Activated T-cell treated with anti-CD3 and anti-CD28 coated beads, Interleukin-2, amount 50 U/mL, for 24 hours (primary cell): ENCODE measurements at regions not wholly inside any gene's neighbourhood (a gene's known extent, or its start where the extent isn't known, plus 50 kb on each side); places are given as distances from the start of the nearest gene placed in this dataset.
"Not testable (repeated sequence)": the region's sequence is repeated elsewhere in the genome, so short reads cannot be mapped to it uniquely, and the experiment has no call there.

Experiments used
- DNase-seq: peaks from one replicate; pipeline ENCODE4 v3.0.0-alpha.2; 2020
- H3K27ac Mint-ChIP-seq: 2 replicates; pipeline ENCODE4 v1.8.0; 2020; ENCODE audit warnings: mild to moderate bottlenecking, mixed read lengths
- H3K27me3 Mint-ChIP-seq: 2 replicates; pipeline ENCODE4 v1.8.0; 2020; ENCODE audit warnings: mixed read lengths
- H3K36me3 Mint-ChIP-seq: 2 replicates; pipeline ENCODE4 v1.8.0; 2020; ENCODE audit warnings: low read depth, mixed read lengths
- H3K4me1 Mint-ChIP-seq: 2 replicates; pipeline ENCODE4 v1.8.0; 2020; ENCODE audit warnings: low read depth, mixed read lengths
- H3K4me3 Mint-ChIP-seq: 2 replicates; pipeline ENCODE4 v1.8.0; 2020; ENCODE audit warnings: mild to moderate bottlenecking, moderate library complexity, mixed read lengths
- H3K9me3 Mint-ChIP-seq: 2 replicates; pipeline ENCODE4 v1.8.0; 2020; ENCODE audit warnings: mixed read lengths

DNA sequence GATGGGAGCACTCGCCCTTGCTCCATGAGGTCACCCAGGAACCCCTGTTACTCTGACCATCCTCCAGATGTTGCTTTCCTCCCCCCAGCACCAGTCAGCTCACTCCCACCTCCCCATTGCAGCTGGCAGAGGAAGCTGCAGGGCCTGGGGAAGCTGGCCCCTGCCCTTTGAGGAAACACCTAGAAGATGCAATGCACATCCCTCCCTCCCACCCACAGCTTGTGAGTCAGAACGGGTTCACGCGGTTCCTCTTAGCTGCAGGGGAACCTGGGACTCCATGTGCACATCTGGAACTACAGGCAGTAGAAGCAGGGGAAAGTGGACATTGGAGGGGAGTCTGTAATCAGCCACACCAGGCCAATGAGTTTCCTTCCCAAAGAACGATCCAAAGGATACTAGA is 96.9 kb downstream of the KATNIP start:
- Mint-ChIP-seq H3K9me3 (no peaks in the 10 kb centered on the region), H3K4me3 (no peak overlapping the region), H3K27me3 (no peaks in the 10 kb centered on the region), H3K4me1 (no peaks in the 10 kb centered on the region), H3K27ac (no peak overlapping the region), H3K36me3 (peaks cover 15% of the 10 kb centered on the region)
- no peak for DNase-seq

DNA sequence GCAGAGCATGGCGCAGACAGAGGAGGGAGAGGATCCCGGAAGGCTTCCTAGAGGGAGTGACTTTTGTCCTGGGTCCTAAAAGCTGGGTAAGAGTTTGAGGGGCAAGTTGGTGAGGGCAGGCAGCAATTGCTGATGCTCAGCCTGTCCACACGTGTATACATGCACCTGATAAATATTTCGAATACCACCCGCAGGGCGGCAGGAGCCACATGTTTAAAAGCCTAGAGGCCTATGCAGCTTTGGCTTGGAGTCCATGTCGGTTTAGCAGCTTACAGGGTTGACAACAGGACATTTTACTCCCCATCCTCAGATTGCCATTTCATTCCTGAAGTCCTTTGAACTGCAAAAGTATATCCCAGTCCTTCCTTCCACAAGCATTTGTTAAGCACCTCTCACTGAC is 99.1 kb downstream of the KATNIP start:
- H3K9me3 Mint-ChIP-seq: no peaks in the 10 kb centered on the region
- no peak overlapping the region for H3K27ac Mint-ChIP-seq
- H3K4me3 Mint-ChIP-seq: no peak overlapping the region
- no peak for DNase-seq
- no peaks in the 10 kb centered on the region for H3K27me3 Mint-ChIP-seq
- H3K4me1 Mint-ChIP-seq: no peaks in the 10 kb centered on the region
- peaks cover 11% of the 10 kb centered on the region for H3K36me3 Mint-ChIP-seq

DNA sequence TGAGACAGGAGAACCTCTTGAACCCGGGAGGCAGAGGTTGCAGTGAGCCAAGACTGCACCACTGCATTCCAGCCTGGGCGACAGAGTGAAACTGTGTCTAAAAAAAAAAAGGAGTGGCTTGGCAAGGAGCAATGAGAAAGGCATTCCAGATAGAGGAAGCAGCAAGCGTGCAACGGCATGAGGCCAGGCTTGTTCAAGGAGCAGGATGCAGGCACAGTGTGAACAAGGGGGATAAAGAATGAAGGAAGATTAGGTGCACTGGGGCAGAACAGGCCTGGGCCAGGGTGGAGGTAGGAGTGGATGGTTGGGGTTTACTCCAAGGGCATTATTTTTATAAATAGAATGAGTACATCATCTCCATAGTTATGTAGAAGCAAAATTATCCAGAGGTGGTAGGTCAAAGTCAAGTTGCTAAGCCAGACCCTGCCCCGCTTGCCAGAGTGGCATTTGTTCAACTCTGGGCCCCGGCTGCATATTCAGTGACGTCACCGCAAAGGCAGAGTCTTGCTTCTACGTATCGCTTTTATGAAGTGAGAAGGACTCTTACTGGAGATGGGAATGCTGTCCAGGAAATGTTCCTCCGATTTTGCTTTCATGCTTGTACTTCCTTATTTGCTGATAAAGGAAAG is 100.2 kb downstream of the KATNIP start:
- no peak for DNase-seq
- no peaks in the 10 kb centered on the region for H3K4me1 Mint-ChIP-seq
- H3K36me3 Mint-ChIP-seq: peaks cover 18% of the 10 kb centered on the region
- H3K27me3 Mint-ChIP-seq: no peaks in the 10 kb centered on the region
- H3K9me3 Mint-ChIP-seq: no peaks in the 10 kb centered on the region
- H3K4me3 Mint-ChIP-seq: no peak overlapping the region
- no peak overlapping the region for H3K27ac Mint-ChIP-seq

DNA sequence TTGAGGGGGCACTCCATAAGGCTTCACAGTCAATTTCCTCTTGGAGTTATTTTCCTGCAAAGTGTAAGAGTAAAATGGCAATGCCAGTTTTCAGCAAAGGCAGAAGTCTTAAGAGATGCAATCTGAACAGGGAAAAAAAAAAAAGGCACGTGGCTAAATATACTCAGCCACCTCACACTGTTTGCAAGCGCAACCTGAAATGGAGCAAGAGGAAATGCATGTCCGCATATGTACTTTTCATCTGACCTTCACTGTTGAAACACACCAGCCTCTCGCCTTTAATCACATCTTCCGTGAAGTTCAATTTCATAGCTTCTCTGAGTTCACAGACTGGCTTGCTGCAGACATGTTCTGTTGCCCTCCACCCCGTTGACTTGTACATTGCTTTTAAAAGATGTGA is 101.4 kb downstream of the KATNIP start:
- H3K9me3 Mint-ChIP-seq: no peaks in the 10 kb centered on the region
- no peak for DNase-seq
- H3K27ac Mint-ChIP-seq: no peak overlapping the region
- peaks cover 27% of the 10 kb centered on the region for H3K36me3 Mint-ChIP-seq
- H3K4me1 Mint-ChIP-seq: no peaks in the 10 kb centered on the region
- no peaks in the 10 kb centered on the region for H3K27me3 Mint-ChIP-seq
- no peak overlapping the region for H3K4me3 Mint-ChIP-seq

DNA sequence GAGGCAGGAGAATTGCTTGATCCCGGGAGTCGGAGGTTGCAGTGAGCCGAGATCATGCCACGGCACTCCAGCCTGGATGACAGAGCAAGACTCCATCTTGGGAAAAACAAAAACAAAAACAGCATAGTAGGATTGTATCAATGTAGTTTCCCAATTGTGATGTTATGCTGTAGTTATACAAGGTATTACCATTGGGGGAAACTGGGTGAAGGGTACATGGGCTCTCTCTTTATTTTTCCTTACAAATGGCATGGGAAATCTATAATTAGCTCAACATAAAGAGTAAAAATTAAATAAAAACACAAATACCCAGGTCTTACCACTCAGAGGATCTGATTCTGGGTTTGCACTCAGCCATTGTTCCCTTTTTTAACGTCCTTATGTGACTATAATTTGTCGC is 107.9 kb downstream of the KATNIP start:
- Mint-ChIP-seq H3K36me3 (peaks cover 25% of the 10 kb centered on the region), H3K4me1 (no peaks in the 10 kb centered on the region), H3K4me3 (no peak overlapping the region), H3K27me3 (no peaks in the 10 kb centered on the region), H3K9me3 (no peaks in the 10 kb centered on the region), H3K27ac (no peak overlapping the region)
- DNase-seq: no peak

DNA sequence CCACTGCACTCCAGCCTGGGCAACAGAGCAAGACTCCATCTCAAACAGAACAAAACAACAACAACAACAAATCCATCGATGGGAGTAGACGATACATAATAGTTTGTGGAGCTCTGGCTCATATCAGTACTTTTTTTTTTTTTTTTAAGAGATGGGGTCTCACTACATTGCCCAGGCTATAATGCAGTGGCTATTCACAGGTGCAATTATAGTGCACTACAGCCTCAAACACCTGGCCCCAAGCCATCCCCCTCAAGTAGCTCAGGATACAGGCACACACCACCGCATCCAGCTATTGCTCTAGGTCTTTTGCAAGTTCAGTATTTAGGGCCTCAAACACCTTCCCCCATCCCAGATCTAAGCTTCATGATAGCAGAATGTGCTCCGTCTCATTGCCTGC is 110.6 kb downstream of the KATNIP start:
- H3K36me3 Mint-ChIP-seq: peaks cover 19% of the 10 kb centered on the region
- DNase-seq: no peak
- no peak overlapping the region for H3K4me3 Mint-ChIP-seq
- no peak overlapping the region for H3K27ac Mint-ChIP-seq
- no peaks in the 10 kb centered on the region for H3K27me3 Mint-ChIP-seq
- H3K4me1 Mint-ChIP-seq: no peaks in the 10 kb centered on the region
- H3K9me3 Mint-ChIP-seq: no peaks in the 10 kb centered on the region

DNA sequence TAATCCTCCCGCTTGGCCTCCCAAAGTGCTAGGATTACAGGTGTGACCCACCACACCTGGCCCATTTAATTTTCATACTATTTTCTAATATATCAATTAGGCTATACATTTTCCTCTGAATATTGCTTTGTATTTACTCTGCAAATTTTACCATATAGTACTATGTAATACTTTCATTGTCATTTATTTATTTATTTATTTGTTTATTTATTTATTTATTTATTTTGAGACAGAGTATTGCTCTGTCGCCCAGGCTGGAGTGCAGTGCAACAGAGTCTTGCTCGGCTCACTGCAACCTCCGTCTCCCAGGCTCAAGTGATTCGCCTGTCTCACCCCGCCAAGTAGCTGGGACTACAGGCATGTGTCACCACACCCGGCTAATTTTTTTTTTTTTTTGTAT is 113.3 kb downstream of the KATNIP start:
- H3K36me3 Mint-ChIP-seq: peaks cover 21% of the 10 kb centered on the region
- H3K9me3 Mint-ChIP-seq, H3K27me3 Mint-ChIP-seq, H3K4me1 Mint-ChIP-seq, H3K4me3 Mint-ChIP-seq, H3K27ac Mint-ChIP-seq, DNase-seq: not testable (repeated sequence)

DNA sequence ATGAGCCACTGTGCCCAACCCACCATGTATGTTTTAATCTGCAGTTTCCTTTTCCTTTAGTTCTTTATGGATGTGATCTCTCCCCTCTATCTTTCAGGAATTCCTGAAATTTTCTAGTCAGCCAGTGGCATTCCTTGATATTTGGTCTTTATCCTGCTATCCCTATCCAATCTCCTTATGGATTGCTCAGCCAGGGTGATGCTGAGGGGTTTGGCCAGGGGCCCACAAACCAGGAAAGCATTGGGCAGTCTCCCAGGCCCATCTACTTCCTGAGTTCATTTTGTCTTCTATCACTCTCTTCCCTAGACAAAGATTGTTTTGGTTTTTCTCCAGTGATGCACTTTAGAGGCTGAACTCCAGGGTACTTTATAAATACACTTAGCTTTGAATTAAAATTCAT is 115.9 kb downstream of the KATNIP start:
- Mint-ChIP-seq H3K36me3 (peaks cover 21% of the 10 kb centered on the region), H3K4me1 (no peaks in the 10 kb centered on the region), H3K9me3 (no peaks in the 10 kb centered on the region), H3K27me3 (no peaks in the 10 kb centered on the region), H3K27ac (no peak overlapping the region), H3K4me3 (no peak overlapping the region)
- no peak for DNase-seq

DNA sequence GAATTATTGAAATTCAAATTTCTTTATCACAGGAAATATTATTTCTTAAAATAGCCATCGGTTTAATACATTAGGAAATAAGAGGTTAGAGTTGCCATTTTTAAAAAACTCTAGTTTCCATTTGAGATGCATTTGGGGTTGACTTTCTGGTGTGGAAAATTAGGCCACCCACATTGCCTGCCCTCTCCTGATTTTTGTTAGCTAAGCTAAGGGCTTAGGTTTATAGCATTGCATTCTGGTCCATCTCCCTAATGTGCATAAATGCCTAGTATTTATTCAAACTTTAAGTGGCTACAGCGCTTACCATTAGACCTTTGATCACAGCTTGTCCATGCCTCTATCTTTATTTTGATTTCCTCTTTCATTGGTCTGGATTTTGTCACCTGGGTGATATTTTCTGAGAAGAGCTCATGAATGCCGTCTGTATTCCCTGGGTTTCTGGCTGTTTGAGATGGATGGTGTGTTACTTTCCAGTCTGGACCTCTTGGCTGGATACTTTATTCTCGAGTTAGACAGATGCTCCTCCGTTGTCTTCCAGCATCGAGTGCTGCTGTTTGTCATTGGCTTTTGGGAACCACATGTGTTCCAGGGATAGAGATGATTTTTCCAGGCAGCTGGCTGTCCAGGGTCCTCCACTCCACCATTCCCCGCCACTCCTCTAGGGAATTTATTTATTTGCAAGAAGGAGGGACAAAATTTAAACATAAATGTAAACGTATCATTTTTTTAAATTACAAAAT is 120.3 kb downstream of the KATNIP start:
- DNase-seq: no peak
- Mint-ChIP-seq H3K4me1 (no peaks in the 10 kb centered on the region), H3K27ac (no peak overlapping the region), H3K9me3 (no peaks in the 10 kb centered on the region), H3K27me3 (no peaks in the 10 kb centered on the region), H3K36me3 (peaks cover 22% of the 10 kb centered on the region), H3K4me3 (no peak overlapping the region)

DNA sequence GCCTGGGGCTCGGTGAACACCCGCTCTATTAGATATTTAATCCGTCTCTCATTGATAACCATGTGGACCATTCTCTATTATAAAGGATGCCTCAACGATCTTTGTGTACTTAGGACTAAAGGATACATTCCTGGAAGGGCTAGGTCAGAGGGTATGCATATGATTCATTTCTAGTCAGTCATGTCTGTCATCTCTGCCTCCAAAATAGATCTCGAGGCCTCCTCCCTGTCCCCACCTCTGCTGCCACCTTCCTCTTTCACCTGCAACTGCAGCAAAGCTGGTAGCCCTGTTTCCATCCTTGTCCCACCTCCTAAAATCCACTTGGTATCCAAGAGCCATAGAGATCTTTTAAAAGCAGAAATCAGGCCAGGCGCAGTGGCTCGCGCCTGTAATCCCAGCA is 121.5 kb downstream of the KATNIP start:
- no peak for DNase-seq
- H3K4me3 Mint-ChIP-seq: no peak overlapping the region

DNA sequence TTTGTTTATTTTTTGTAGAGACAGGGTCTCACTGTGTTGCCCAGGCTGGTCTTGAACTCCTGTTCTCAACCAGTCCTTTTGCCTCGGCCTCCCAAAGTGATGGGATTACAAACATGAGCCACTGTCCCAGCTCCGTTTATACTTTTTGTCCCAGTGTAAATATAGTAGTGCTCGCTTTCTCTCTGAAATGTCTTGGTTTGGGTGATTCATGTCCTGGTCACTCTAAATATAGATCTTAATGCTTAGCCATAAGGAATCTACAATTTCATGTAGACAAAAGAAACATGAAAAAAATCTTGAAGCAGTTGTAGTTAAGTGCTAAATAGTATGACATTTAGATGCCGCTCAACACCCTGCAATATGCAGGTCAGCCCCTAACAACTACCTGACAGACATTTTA is 126.9 kb downstream of the KATNIP start:
- Mint-ChIP-seq H3K4me3 (no peak overlapping the region), H3K27me3 (no peaks in the 10 kb centered on the region), H3K9me3 (no peaks in the 10 kb centered on the region), H3K36me3 (peaks cover 51% of the 10 kb centered on the region), H3K27ac (no peak overlapping the region), H3K4me1 (no peaks in the 10 kb centered on the region)
- DNase-seq: no peak

More for the DNA sequence above, 121.5 kb downstream of the KATNIP start:
- Mint-ChIP-seq H3K4me1 (no peaks in the 10 kb centered on the region), H3K27me3 (no peaks in the 10 kb centered on the region), H3K9me3 (no peaks in the 10 kb centered on the region), H3K36me3 (peaks cover 17% of the 10 kb centered on the region), H3K27ac (no peak overlapping the region)

DNA sequence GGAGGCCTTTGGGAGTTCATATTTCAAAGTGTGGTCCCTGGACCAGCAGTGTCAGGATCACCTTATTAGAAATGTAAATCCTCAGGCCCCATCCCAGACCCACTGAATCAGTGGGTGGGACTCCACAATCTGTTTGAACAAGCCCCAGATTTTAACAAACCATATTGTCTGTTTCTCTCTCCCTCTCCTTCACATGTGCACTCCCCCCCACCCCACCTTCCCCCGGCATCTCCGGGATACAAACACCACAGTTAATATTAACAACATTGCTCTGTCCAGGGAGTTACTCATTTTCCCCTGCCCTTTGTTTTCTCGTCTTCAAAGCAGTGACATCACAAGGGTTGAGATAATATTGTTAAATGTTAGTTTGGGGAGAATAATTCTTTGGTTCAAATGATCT is 127.3 kb downstream of the KATNIP start:
- Mint-ChIP-seq H3K27ac (no peak overlapping the region), H3K4me1 (no peaks in the 10 kb centered on the region), H3K36me3 (peaks cover 53% of the 10 kb centered on the region), H3K27me3 (no peaks in the 10 kb centered on the region), H3K9me3 (no peaks in the 10 kb centered on the region), H3K4me3 (no peak overlapping the region)
- DNase-seq: no peak

DNA sequence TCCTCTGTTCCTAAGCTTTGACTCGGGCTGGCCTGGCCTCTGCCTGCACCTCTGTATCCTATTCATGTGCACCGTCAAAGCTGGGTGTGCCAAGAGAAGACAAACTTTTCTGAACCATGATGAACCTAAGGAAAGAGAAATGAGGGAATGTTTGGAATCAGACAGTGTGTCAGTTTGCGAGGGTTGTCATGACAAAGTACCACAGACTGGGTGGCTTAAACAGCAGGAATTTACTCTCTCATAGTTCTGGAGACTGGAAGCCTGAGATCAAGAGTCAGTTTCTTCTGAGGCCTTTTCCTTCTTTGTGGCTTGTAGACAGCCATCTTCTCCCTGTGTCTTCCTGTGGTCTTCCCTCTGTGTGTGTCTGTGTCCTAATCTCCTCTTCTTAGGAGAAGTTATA is 129.0 kb downstream of the KATNIP start:
- no peak for DNase-seq
- Mint-ChIP-seq H3K4me1 (no peaks in the 10 kb centered on the region), H3K9me3 (no peaks in the 10 kb centered on the region), H3K27me3 (no peaks in the 10 kb centered on the region), H3K4me3 (no peak overlapping the region), H3K27ac (no peak overlapping the region), H3K36me3 (peaks cover 63% of the 10 kb centered on the region)

DNA sequence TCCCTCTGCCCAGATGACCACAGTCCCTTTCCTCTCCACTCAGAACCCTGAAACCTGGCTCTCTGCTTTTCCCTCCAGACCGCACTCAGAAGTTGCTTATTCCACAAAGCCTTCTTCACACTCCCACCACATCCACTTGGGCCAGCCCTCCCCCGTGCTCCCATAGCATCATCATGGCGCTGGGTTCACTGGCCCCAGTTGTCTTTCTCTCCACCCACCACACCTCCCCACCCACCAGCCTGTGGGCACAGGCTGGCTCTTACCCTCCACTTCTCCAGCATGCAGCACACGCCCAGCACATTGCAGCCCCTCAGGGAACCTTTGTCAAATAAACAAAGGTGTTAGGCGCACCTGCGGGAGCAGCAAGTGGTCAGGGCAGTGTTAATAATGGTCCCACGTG is 130.0 kb downstream of the KATNIP start:
- no peak overlapping the region for H3K4me3 Mint-ChIP-seq
- H3K27me3 Mint-ChIP-seq: no peaks in the 10 kb centered on the region
- H3K4me1 Mint-ChIP-seq: no peaks in the 10 kb centered on the region
- no peaks in the 10 kb centered on the region for H3K9me3 Mint-ChIP-seq
- no peak overlapping the region for H3K27ac Mint-ChIP-seq
- peaks cover 60% of the 10 kb centered on the region for H3K36me3 Mint-ChIP-seq
- DNase-seq: no peak

DNA sequence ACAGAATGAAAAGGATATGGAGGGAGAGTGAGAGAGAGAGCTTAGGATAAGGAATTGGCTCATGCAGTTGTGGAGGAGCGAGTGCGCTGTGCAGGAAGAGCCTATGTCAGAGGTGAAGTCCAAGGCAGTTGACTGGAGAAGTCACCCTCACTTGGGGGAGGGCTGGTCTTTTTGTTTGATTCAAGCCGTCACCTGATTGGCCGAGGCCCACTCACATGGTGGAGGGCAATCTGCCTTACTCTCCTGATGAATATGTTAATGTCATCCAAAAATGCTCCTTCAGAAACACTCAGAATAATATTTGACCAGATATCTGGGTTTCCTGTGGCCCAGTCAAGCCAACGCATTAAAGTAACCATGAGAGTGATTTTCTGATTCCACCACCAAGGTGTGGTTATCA is 131.7 kb downstream of the KATNIP start:
- Mint-ChIP-seq H3K27me3 (no peaks in the 10 kb centered on the region), H3K4me1 (no peaks in the 10 kb centered on the region), H3K27ac (no peak overlapping the region), H3K9me3 (no peaks in the 10 kb centered on the region), H3K36me3 (peaks cover 60% of the 10 kb centered on the region), H3K4me3 (no peak overlapping the region)
- DNase-seq: no peak
